Natural killer cell (primary cell): ENCODE measurements at regions not wholly inside any gene's neighbourhood (a gene's known extent, or its start where the extent isn't known, plus 50 kb on each side); places are given as distances from the start of the nearest gene placed in this dataset.

Experiments used
- ATAC-seq, 3 donors: fragments of 150-1000 bp in 2 of 3; fragments of 200-7000 bp in 1 of 3; cut with Tn5 transposase; 1 replicate in 1 of 3; 2 replicates in 2 of 3; pipeline ENCODE4 v1.10.0; 2021; ENCODE audit warnings: mild to moderate bottlenecking in 2 of 3, moderate library complexity in 2 of 3
- DNase-seq, 2 donors: peaks; one replicate each; pipeline versions ENCODE4 v3.0.0 to v3.0.0-alpha.2; 2013 to 2021; ENCODE audit warnings: mixed read lengths in 1 of 2
- H3K27ac ChIP-seq: one replicate; pipeline ENCODE4 v1.5.1; 2013; ENCODE audit warnings: mild to moderate bottlenecking, low read length
- H3K27me3 ChIP-seq: one replicate; pipeline ENCODE4 v1.6.1; 2013; ENCODE audit warnings: low read length; ENCODE audit not compliant: control insufficient read depth, insufficient read depth
- H3K36me3 ChIP-seq: one replicate; pipeline ENCODE4 v1.6.1; 2013; ENCODE audit warnings: low read length; ENCODE audit not compliant: control insufficient read depth, insufficient read depth
- H3K4me1 ChIP-seq: one replicate; pipeline ENCODE4 v1.6.1; 2013; ENCODE audit warnings: low read length; ENCODE audit not compliant: control insufficient read depth, insufficient read depth
- H3K4me3 ChIP-seq: one replicate; pipeline ENCODE4 v1.5.1; 2013; ENCODE audit warnings: low read length
- H3K9me3 ChIP-seq: one replicate; pipeline ENCODE4 v1.6.1; 2013; ENCODE audit warnings: low read length; ENCODE audit not compliant: control insufficient read depth, insufficient read depth
- H3K27ac Mint-ChIP-seq, 2 donors: one replicate each; pipeline ENCODE4 v1.8.0; 2022; ENCODE audit warnings: mild to moderate bottlenecking in 2 of 2, mixed read lengths in 2 of 2, moderate library complexity in 1 of 2
- H3K27me3 Mint-ChIP-seq, 2 donors: one replicate each; pipeline ENCODE4 v1.8.0; 2022; ENCODE audit warnings: low read depth in 2 of 2, mixed read lengths in 2 of 2
- H3K36me3 Mint-ChIP-seq: one replicate; pipeline ENCODE4 v1.8.0; 2022; ENCODE audit warnings: mixed read lengths
- H3K4me1 Mint-ChIP-seq, 2 donors: one replicate each; pipeline ENCODE4 v1.8.0; 2022; ENCODE audit warnings: mixed read lengths in 2 of 2
- H3K4me3 Mint-ChIP-seq: one replicate; pipeline ENCODE4 v1.8.0; 2022; ENCODE audit warnings: mild to moderate bottlenecking, moderate library complexity, mixed read lengths
- H3K9me3 Mint-ChIP-seq, 2 donors: one replicate each; pipeline ENCODE4 v1.8.0; 2022; ENCODE audit warnings: mixed read lengths in 2 of 2
- CTCF ChIP-seq: fragments of 200-600 bp; IDR thresholded peaks from one replicate; pipeline ENCODE4 v1.8.0; 2022; ENCODE audit warnings: antibody characterized with exemption
- WGBS: methylation state at CpG from one replicate; pipeline ENCODE4 v1.1.7; 2013; ENCODE audit warnings: missing lambda C conversion rate; ENCODE audit not compliant: insufficient coverage; 5-methylcytosine and 5-hydroxymethylcytosine counted together
- intact Hi-C: fragments of 100-400 bp; cut with micrococcal nuclease; formaldehyde crosslinking; loops from one replicate; pipeline ENCODE4 v1.14.2; 2022

DNA sequence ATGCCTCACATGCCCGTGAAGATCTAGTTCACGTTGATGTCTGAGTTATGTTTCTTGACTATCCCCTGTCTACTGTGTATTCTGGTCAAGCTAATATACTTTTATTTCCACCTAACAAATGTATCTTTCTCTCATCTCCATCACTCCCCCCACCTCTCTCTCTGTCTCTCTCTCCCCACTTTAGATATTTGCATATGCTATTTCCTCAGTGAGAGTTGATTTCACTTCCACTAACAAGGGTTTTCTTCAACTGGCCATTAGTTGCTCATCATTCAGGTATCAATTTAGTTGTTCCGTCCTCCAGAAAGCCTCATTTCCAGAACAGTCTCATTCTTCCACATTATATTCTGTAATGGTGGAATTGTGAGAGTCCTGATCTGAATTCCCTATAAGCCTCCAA, 1777.8 kb upstream of the TENM3 start:
- Histone ChIP-seq H3K27ac (no peak overlapping the region), H3K4me1 (no peaks in the 10 kb centered on the region), H3K9me3 (peaks cover 11% of the 10 kb centered on the region), H3K36me3 (no peaks in the 10 kb centered on the region), H3K4me3 (no peak overlapping the region), H3K27me3 (no peaks in the 10 kb centered on the region)
- no peak for TF ChIP-seq CTCF
- Mint-ChIP-seq H3K4me1 (no peaks in the 10 kb centered on the region), H3K27ac (no peak overlapping the region), H3K4me3 (no peak overlapping the region), H3K27me3 (no peaks in the 10 kb centered on the region), H3K9me3 (peaks cover 10 to 11% of the 10 kb centered on the region in 2 donors), H3K36me3 (no peaks in the 10 kb centered on the region)
- no peak for DNase-seq
- intact Hi-C loops: no loop called here
- WGBS: 95% methylated on average over 2 of the region's 3 CpGs
- no peak for ATAC-seq

GRCh38 chr4:180483036-180483435, 1760.2 kb upstream of the TENM3 start:
- no peaks in the 10 kb centered on the region for H3K4me1 Mint-ChIP-seq
- H3K27me3 Mint-ChIP-seq: no peaks in the 10 kb centered on the region
- no peaks in the 10 kb centered on the region for H3K27me3 ChIP-seq
- TF ChIP-seq CTCF: no peak
- peaks cover 8 to 12% of the 10 kb centered on the region in 2 donors for H3K9me3 Mint-ChIP-seq
- DNase-seq: no peak
- H3K4me3 Mint-ChIP-seq: no peak overlapping the region
- ATAC-seq: no peak
- no peaks in the 10 kb centered on the region for H3K36me3 ChIP-seq
- no peaks in the 10 kb centered on the region for H3K9me3 ChIP-seq
- H3K4me3 ChIP-seq: no peak overlapping the region
- intact Hi-C loops: no loop called here
- H3K36me3 Mint-ChIP-seq: no peaks in the 10 kb centered on the region
- H3K27ac ChIP-seq: no peak overlapping the region
- H3K4me1 ChIP-seq: no peaks in the 10 kb centered on the region
- no peak overlapping the region for H3K27ac Mint-ChIP-seq
- 14% methylated on average over 1 of the region's 1 CpG for WGBS

- H3K4me3 Mint-ChIP-seq: no peak overlapping the region
- intact Hi-C loops: no loop called here
- ATAC-seq (no peak), DNase-seq (no peak)
- H3K4me1 ChIP-seq: no peaks in the 10 kb centered on the region
- no peaks in the 10 kb centered on the region for H3K4me1 Mint-ChIP-seq
- H3K27ac ChIP-seq: no peak overlapping the region
- H3K9me3 ChIP-seq: no peaks in the 10 kb centered on the region
- H3K36me3 ChIP-seq: no peaks in the 10 kb centered on the region
- no peak overlapping the region for H3K4me3 ChIP-seq
- peaks cover 8 to 12% of the 10 kb centered on the region in 2 donors for H3K9me3 Mint-ChIP-seq
- H3K27me3 ChIP-seq: no peaks in the 10 kb centered on the region
- no peak overlapping the region for H3K27ac Mint-ChIP-seq
- no peaks in the 10 kb centered on the region for H3K27me3 Mint-ChIP-seq
- TF ChIP-seq CTCF: no peak
- no peaks in the 10 kb centered on the region for H3K36me3 Mint-ChIP-seq
Measured at GRCh38 chr4:180485407-180485806, 1757.8 kb upstream of the TENM3 start.

DNA sequence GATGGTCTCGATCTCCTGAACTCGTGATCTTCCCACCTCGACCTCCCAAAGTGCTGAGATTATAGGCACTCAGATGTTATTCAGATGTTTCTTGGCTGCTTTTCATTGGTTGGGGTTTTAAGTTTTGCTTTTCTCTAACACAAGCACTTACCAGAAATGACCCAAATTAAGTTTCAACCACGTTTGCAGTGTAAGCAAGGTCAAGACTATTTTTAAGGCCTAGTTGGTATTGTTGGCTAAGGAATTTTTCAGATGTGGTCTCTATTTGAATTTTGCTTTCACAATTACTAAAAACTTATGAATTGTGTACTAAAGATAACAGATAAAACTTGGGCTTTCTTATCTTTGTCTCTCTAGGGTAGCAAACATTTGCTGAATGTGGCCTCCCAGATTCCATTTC, 1756.9 kb upstream of the TENM3 start:
- intact Hi-C loops: no loop called here
- TF ChIP-seq CTCF: no peak
- no peaks in the 10 kb centered on the region for H3K36me3 ChIP-seq
- H3K27ac ChIP-seq: no peak overlapping the region
- ATAC-seq (no peak), DNase-seq (no peak)
- 94% methylated on average over 3 of the region's 4 CpGs for WGBS
- H3K27me3 ChIP-seq: no peaks in the 10 kb centered on the region
- H3K4me1 ChIP-seq: no peaks in the 10 kb centered on the region
- H3K36me3 Mint-ChIP-seq: no peaks in the 10 kb centered on the region
- no peak overlapping the region for H3K4me3 Mint-ChIP-seq
- no peak overlapping the region for H3K4me3 ChIP-seq
- peaks cover 3 to 7% of the 10 kb centered on the region in 2 donors for H3K9me3 Mint-ChIP-seq
- H3K4me1 Mint-ChIP-seq: no peaks in the 10 kb centered on the region
- no peaks in the 10 kb centered on the region for H3K27me3 Mint-ChIP-seq
- no peaks in the 10 kb centered on the region for H3K9me3 ChIP-seq
- H3K27ac Mint-ChIP-seq: no peak overlapping the region
